H1 (cell line): ENCODE measurements at regions not wholly inside any gene's neighbourhood (a gene's known extent, or its start where the extent isn't known, plus 50 kb on each side); places are given as distances from the start of the nearest gene placed in this dataset.
"Not testable (repeated sequence)": the region's sequence is repeated elsewhere in the genome, so short reads cannot be mapped to it uniquely, and the experiment has no call there.

ENCODE experiments used
- CTCF ChIA-PET: fragments of 300-600 bp; sonication (Branson Sonifier 250); formaldehyde crosslinking; loops from one replicate; lab custom pipeline; 2021; ENCODE audit not compliant: partially characterized antibody; lab: Charles Lee
- POLR2A ChIA-PET: fragments of 300-600 bp; sonication (Branson Sonifier 250); formaldehyde crosslinking; loops from one replicate; lab custom pipeline; 2021; ENCODE audit warnings: inconsistent platforms; ENCODE audit not compliant: partially characterized antibody; lab: Charles Lee
- DNase-seq, 2 experiments: peaks; one replicate each; pipeline versions ENCODE4 v3.0.0 to v3.0.0-alpha.2; 2010 to 2022; ENCODE audit warnings: low spot score in 2 of 2, low read depth in 1 of 2, mixed read lengths in 1 of 2
- FAIRE-seq: peaks from 2 replicates; lab custom pipeline; 2011; peaks lifted over from hg19 to GRCh38; lab: Jason Lieb, UNC
- H2AFZ ChIP-seq: 2 replicates; pipeline ENCODE4 v1.8.1; 2012; ENCODE audit warnings: low read length, inconsistent platforms
- H2AK5ac ChIP-seq: 2 replicates; pipeline ENCODE4 v1.6.1; 2013; ENCODE audit warnings: low read depth, low read length
- H2BK120ac ChIP-seq: replicated peaks from 2 replicates; pipeline ENCODE3; 2013; ENCODE audit warnings: low read depth, low read length, inconsistent platforms
- H2BK12ac ChIP-seq: 2 replicates; pipeline ENCODE4 v1.6.1; 2013; ENCODE audit warnings: low read depth, low read length
- H2BK15ac ChIP-seq: 2 replicates; pipeline ENCODE4 v1.6.1; 2013; ENCODE audit warnings: low read length
- H2BK20ac ChIP-seq: 2 replicates; pipeline ENCODE4 v1.6.1; 2013; ENCODE audit warnings: low read length
- H2BK5ac ChIP-seq: 2 replicates; pipeline ENCODE4 v1.6.1; 2013; ENCODE audit warnings: low read depth, low read length
- H3K14ac ChIP-seq: 2 replicates; pipeline ENCODE4 v1.6.1; 2013; ENCODE audit warnings: inconsistent platforms; ENCODE audit not compliant: insufficient read length
- H3K18ac ChIP-seq: 2 replicates; pipeline ENCODE4 v1.6.1; 2013; ENCODE audit warnings: low read length; ENCODE audit errors: extremely low read depth
- H3K23ac ChIP-seq: 2 replicates; pipeline ENCODE4 v1.6.1; 2013; ENCODE audit warnings: inconsistent platforms; ENCODE audit not compliant: insufficient read length
- H3K23me2 ChIP-seq: 2 replicates; pipeline ENCODE4 v1.6.1; 2013; ENCODE audit warnings: low read depth, low read length
- H3K27ac ChIP-seq: 2 replicates; pipeline ENCODE4 v1.6.1; 2011; ENCODE audit warnings: low read depth, low read length, inconsistent platforms
- H3K27me3 ChIP-seq, 4 experiments: replicated peaks in 1 of 4; 1 replicate in 1 of 4; 2 replicates in 3 of 4; pipeline versions ENCODE4 v1.6.1 to v1.8.1; 2011 to 2013; ENCODE audit warnings: low read length in 3 of 4, mild to moderate bottlenecking in 3 of 4, inconsistent platforms in 2 of 4, mixed read lengths in 2 of 4, moderate library complexity in 1 of 4; ENCODE audit not compliant: control insufficient read depth in 3 of 4, insufficient read depth in 3 of 4; ENCODE audit errors: extremely low read depth in 1 of 4
- H3K36me3 ChIP-seq, 4 experiments: 2 replicates each; pipeline versions ENCODE4 v1.6.1 to v1.8.1; 2011 to 2013; ENCODE audit warnings: mild to moderate bottlenecking in 4 of 4, low read length in 3 of 4, moderate library complexity in 2 of 4, control low read depth in 1 of 4, inconsistent platforms in 1 of 4; ENCODE audit not compliant: insufficient read depth in 4 of 4, control insufficient read depth in 2 of 4
- H3K4ac ChIP-seq: replicated peaks from 2 replicates; pipeline ENCODE3; 2013; ENCODE audit warnings: low read length, low read depth, mixed read lengths, inconsistent platforms; ENCODE audit not compliant: insufficient read length
- H3K4me1 ChIP-seq, 4 experiments: replicated peaks in 1 of 4; 1 replicate in 1 of 4; 2 replicates in 3 of 4; pipeline versions ENCODE4 v1.6.1 to v1.8.1; 2011 to 2013; ENCODE audit warnings: low read length in 3 of 4, inconsistent platforms in 2 of 4, mixed read lengths in 1 of 4; ENCODE audit not compliant: insufficient read depth in 4 of 4, control insufficient read depth in 3 of 4
- H3K4me2 ChIP-seq, 2 experiments: 2 replicates each; pipeline versions ENCODE4 v1.6.1 to v1.8.1; 2011 to 2013; ENCODE audit warnings: low read depth in 2 of 2, low read length in 2 of 2, control low read depth in 1 of 2, inconsistent platforms in 1 of 2, mild to moderate bottlenecking in 1 of 2; ENCODE audit not compliant: insufficient read depth in 1 of 2
- H3K4me3 ChIP-seq, 4 experiments: fragments of 200-600, 300-600 bp in 1 of 4; sonication (generic), shearing (Covaris generic), sonication (Bioruptor Twin) in 1 of 4; 2 replicates each; pipeline versions ENCODE4 v1.5.1 to v1.8.1; 2011 to 2016; ENCODE audit warnings: low read length in 4 of 4, low read depth in 3 of 4, control low read depth in 2 of 4, inconsistent platforms in 2 of 4, mild to moderate bottlenecking in 2 of 4, mixed read lengths in 1 of 4, moderate library complexity in 1 of 4; ENCODE audit not compliant: insufficient read depth in 2 of 4; ENCODE audit errors: extremely low read depth in 1 of 4
- H3K56ac ChIP-seq: replicated peaks from 2 replicates; pipeline ENCODE3; 2013; ENCODE audit warnings: low read depth, mild to moderate bottlenecking, mixed read lengths, low read length, inconsistent platforms; ENCODE audit not compliant: insufficient read length
- H3K79me1 ChIP-seq: 2 replicates; pipeline ENCODE4 v1.6.1; 2013; ENCODE audit warnings: low read depth, low read length, control low read depth
- H3K79me2 ChIP-seq, 2 experiments: 2 replicates each; pipeline versions ENCODE4 v1.6.1 to v1.8.1; 2012 to 2013; ENCODE audit warnings: low read length in 2 of 2, mild to moderate bottlenecking in 2 of 2, inconsistent platforms in 1 of 2; ENCODE audit not compliant: insufficient read depth in 2 of 2, control insufficient read depth in 1 of 2
- H3K9ac ChIP-seq, 4 experiments: replicated peaks in 1 of 4; 1 replicate in 1 of 4; 2 replicates in 3 of 4; pipeline versions ENCODE4 v1.6.1 to v1.8.1; 2011 to 2013; ENCODE audit warnings: low read depth in 3 of 4, low read length in 3 of 4, control low read depth in 2 of 4, mild to moderate bottlenecking in 2 of 4, moderate library complexity in 2 of 4, inconsistent platforms in 1 of 4; ENCODE audit errors: extremely low read depth in 1 of 4
- H3K9me3 ChIP-seq, 2 experiments: 2 replicates each; pipeline versions ENCODE4 v1.6.1 to v1.8.1; 2012 to 2013; ENCODE audit warnings: mild to moderate bottlenecking in 2 of 2, moderate library complexity in 2 of 2, control low read depth in 1 of 2, inconsistent platforms in 1 of 2, low read depth in 1 of 2, low read length in 1 of 2, mixed read lengths in 1 of 2; ENCODE audit not compliant: insufficient read depth in 2 of 2
- H4K20me1 ChIP-seq, 2 experiments: replicated peaks in 1 of 2; 2 replicates each; pipeline versions ENCODE3 to v1.8.1; 2011 to 2013; ENCODE audit warnings: inconsistent platforms in 2 of 2, low read length in 2 of 2, mild to moderate bottlenecking in 1 of 2; ENCODE audit not compliant: insufficient read depth in 2 of 2, control insufficient read depth in 1 of 2
- H4K5ac ChIP-seq: 2 replicates; pipeline ENCODE4 v1.6.1; 2013; ENCODE audit warnings: low read length, low read depth, mixed read lengths, inconsistent platforms; ENCODE audit not compliant: insufficient read length
- H4K8ac ChIP-seq: 2 replicates; pipeline ENCODE4 v1.8.0; 2013; ENCODE audit warnings: mild to moderate bottlenecking, moderate library complexity, low read length, inconsistent platforms; ENCODE audit not compliant: insufficient read depth; ENCODE audit errors: extremely low read depth
- H4K91ac ChIP-seq: replicated peaks from 2 replicates; pipeline ENCODE3; 2013; ENCODE audit warnings: low read length, mixed read lengths, inconsistent platforms; ENCODE audit not compliant: insufficient read length
- WGBS, 2 experiments: shearing (Covaris generic) in 1 of 2; methylation state at CpG; one replicate each; pipeline versions ENCODE4 v1.1.6 to v1.1.7; 2013 to 2015; ENCODE audit warnings: low lambda C conversion rate in 2 of 2, mixed read lengths in 2 of 2, inconsistent platforms in 1 of 2, low coverage in 1 of 2, missing lambda C conversion rate in 1 of 2; ENCODE audit not compliant: insufficient replicate concordance in 2 of 2, insufficient coverage in 1 of 2, insufficient read length in 1 of 2; ENCODE audit errors: extremely low coverage in 1 of 2, missing lambda C conversion rate in 1 of 2; 5-methylcytosine and 5-hydroxymethylcytosine counted together

- H3K9ac ChIP-seq, H2AK5ac ChIP-seq, H2AFZ ChIP-seq, H2BK5ac ChIP-seq, CTCF ChIA-PET, H3K4ac ChIP-seq, FAIRE-seq, DNase-seq, H3K79me1 ChIP-seq, H3K56ac ChIP-seq, H3K79me2 ChIP-seq, H3K27me3 ChIP-seq, H3K18ac ChIP-seq, H4K5ac ChIP-seq, H4K20me1 ChIP-seq, H3K4me3 ChIP-seq, H2BK12ac ChIP-seq, H3K23ac ChIP-seq, POLR2A ChIA-PET, H3K9me3 ChIP-seq, H2BK15ac ChIP-seq, H4K8ac ChIP-seq, H3K4me1 ChIP-seq, H3K14ac ChIP-seq, H2BK20ac ChIP-seq, H3K36me3 ChIP-seq, H3K4me2 ChIP-seq, H4K91ac ChIP-seq, H3K27ac ChIP-seq, H3K23me2 ChIP-seq, H2BK120ac ChIP-seq: not testable (repeated sequence)
- no CpG with 5 or more reads among the region's 1 CpG for WGBS, 2 experiments
These were observed 290.7 kb downstream of the CNTNAP3B start for GRCh38 chr9:41838562-41838851.

- not testable (repeated sequence) for H3K4me1 ChIP-seq
These were observed 291.3 kb downstream of the CNTNAP3B start for GRCh38 chr9:41837684-41838561.

More at GRCh38 chr9:41837684-41838561, 291.3 kb downstream of the CNTNAP3B start:
- H2BK5ac ChIP-seq, H4K91ac ChIP-seq, H3K36me3 ChIP-seq, H3K14ac ChIP-seq, H3K27me3 ChIP-seq, POLR2A ChIA-PET, H3K23me2 ChIP-seq, H3K23ac ChIP-seq, H3K4me2 ChIP-seq, H3K4ac ChIP-seq, H2AK5ac ChIP-seq, H3K79me1 ChIP-seq, H2AFZ ChIP-seq, H4K20me1 ChIP-seq, FAIRE-seq, CTCF ChIA-PET, H2BK120ac ChIP-seq, H2BK12ac ChIP-seq, H3K27ac ChIP-seq, H2BK15ac ChIP-seq, H3K9ac ChIP-seq, H4K8ac ChIP-seq, H3K56ac ChIP-seq, H3K4me3 ChIP-seq, H2BK20ac ChIP-seq, H3K18ac ChIP-seq, H3K79me2 ChIP-seq, H4K5ac ChIP-seq, DNase-seq, H3K9me3 ChIP-seq: not testable (repeated sequence)
- no CpG with 5 or more reads among the region's 3 CpGs for WGBS, 2 experiments
